HG03558 (cell line): ENCODE measurements at regions not wholly inside any gene's neighbourhood (a gene's known extent, or its start where the extent isn't known, plus 50 kb on each side); places are given as distances from the start of the nearest gene placed in this dataset.

Experiments used
- ATAC-seq: cut with Tn5 transposase; IDR thresholded peaks from one replicate; pipeline ENCODE4 v1.9.1; 2021; ENCODE audit warnings: moderate number of reproducible peaks; ENCODE audit not compliant: unreplicated experiment; ENCODE audit errors: extremely low read depth

GRCh38 chr4:111671756-111672155 lies 473.5 kb upstream of the FAM241A start:
- ATAC-seq = no peak

DNA sequence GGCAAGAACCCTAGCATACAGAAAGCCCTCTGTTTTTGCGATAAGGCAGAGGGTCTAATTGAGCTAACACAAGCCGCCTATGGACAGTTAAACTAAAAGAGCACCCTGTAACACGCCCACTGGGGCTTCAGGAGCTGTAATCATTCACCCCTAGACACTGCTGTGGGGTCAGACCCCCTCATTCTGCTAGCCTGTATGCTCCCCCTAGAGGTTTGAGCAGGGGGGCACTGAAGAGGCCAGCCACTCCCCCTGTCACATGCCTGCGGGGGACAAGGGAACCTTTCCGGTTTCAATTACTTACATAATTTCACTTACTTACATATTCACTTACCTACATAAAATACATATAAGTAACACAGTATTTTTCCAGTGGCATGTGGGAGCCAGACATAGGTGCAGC lies 469.5 kb upstream of the FAM241A start:
- no peak for ATAC-seq

DNA sequence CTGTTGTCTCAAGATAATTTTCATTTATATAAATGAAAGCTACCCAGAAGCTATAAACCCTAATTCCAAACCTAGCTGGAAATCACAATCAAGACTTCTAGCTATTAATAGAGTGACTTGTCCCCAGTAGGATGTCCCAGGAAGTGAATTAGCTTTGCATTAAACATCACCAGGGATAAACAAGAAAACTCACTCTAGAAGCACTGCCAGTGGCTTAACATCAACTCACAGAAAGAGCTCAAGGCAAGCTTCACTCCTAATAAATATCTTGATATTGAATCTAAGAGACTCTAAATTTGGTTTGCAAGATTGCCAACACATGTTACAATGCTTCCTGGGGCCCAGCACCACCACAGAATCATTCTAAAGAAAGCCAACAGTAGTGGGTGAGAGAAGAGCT lies 468.7 kb upstream of the FAM241A start:
- no peak for ATAC-seq

DNA sequence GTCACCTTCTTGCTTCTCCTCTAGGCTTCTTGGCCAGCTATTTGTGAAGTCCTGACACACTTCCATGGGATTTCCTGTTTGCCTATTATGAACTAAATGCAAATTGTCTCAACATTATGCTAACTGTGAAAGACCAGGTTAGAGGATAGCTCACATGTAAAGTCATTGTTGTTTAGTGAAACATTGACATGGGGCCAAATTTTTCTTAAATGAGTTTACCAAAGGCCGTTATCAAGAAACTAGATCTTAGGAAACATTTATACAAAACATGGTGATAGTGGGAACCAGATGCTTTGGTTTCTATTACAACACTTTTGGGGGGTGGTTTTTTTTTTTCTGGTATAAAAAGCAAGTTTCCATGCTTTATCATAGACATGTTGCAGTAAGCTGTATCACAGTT lies 466.8 kb upstream of the FAM241A start:
- ATAC-seq = no peak

- no peak for ATAC-seq
Observed at GRCh38 chr4:111678908-111679307, 466.3 kb upstream of the FAM241A start.

DNA sequence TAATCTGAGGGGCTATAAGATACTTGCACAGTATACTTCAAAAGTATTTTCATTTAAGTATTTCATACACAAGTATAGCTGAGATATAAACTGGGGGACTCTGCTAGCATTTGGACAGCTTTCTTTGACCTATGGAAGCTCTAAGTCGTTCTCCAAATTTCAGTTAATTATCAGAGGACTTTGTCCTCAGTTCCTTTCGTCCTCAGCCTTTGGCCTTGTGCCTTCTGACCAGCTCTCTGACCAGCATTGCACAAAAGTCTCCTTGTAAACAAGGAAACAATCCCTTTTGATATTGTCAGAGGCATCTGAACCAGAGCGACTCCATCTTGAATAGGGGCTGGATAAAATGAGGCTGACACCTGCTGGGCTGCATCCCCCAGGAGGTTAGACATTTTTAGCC lies 464.0 kb upstream of the FAM241A start:
- ATAC-seq = no peak

DNA sequence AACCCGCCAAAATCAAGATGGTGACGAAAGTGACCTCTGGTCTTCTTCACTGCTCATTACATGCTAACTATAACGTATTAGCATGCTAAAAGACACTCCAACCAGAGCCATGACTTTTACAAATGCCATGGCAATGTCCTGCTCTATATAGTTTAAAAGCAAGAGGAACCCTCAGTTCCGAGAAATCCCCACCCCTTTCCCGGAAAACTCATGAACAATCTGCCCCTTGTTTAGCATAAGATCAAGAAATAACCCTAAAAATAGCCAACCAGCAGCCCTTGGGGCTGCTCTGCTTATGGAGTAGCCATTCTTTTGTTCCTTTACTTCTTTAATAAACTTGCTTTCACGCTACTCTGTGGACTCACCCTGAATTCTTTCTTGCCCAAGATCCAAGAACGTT lies 463.5 kb upstream of the FAM241A start:
- ATAC-seq = no peak

GRCh38 chr4:111685205-111685604 lies 460.0 kb upstream of the FAM241A start:
- ATAC-seq = no peak

DNA sequence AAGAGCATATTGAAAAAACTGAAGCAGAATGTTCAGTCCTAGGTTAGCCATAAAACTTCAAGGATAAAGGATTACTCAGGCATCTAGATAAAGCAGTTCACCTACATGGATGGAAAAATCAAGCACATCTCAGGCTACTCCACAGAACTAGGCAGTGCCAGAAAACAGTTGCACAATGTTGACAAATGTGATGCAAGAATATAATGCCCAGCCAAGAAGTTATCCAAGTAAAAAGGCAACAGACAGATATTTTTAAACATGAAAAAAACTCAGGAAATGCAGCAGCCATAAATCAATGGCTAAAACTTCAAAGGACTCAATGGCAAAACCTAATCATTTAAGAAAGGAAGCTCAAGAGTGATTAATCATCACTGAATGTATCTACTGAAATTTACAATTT lies 456.0 kb upstream of the FAM241A start:
- no peak for ATAC-seq

- no peak for ATAC-seq
Observed at GRCh38 chr4:111689731-111690130, 455.5 kb upstream of the FAM241A start.

DNA sequence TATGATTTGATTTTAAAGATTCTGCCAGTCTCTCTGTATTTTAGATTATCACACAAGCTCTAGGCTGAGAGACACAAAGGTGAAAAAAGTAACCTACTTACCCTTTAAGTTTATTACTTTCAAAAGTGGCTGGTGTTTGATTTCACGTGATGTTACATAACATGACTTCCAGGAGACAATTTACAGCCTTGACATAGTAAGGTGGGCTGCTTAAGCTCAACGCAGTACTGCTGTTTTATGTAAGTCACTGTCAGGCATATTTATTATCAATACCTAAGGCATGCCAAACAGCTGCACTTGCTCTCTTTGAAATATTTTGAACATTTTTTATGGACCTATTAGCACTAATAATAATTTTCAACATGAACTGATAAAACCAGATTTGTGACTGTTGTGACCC lies 451.5 kb upstream of the FAM241A start:
- ATAC-seq = no peak

- no peak for ATAC-seq
Observed at GRCh38 chr4:111695677-111696076, 449.6 kb upstream of the FAM241A start.

DNA sequence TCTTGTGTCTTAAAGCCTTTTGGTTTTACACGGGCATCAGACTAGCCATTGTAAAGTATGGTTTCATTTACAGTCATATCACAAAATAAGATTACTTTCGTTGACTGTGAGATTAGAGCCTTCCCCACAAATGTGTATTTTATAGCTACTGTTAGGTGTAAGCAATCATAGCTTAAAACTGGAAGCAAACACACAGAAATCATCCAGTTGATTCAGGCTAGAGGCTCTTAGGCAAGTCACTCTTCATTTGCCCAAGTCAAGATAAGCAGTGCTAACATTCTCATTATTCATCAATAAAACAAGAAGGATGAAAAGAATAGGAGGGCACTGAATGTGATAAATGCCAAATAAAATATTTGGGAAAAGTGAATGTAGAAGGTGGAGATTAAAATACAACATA lies 448.7 kb upstream of the FAM241A start:
- no peak for ATAC-seq

GRCh38 chr4:111697176-111697942 lies 447.9 kb upstream of the FAM241A start:
- ATAC-seq = no peak

DNA sequence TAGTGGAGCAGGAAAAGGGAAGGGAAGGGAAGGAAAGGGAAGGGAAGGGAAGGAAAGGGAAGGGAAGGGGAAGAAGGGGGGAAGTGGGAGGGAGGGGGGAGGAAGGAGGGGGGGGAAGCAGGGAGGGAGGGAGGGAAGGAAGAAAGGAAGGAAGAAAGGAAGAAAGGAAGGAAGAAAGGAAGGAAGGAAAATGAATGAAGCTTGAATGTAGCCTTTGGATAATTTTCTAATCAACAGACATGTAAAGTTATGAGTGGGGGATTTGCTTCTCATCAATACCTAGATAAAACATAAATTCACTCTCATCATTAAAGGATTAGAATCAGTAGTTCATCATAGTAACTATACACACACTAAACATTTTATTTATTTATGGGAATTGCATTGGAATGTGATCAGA lies 446.9 kb upstream of the FAM241A start:
- no peak for ATAC-seq

GRCh38 chr4:111699165-111699564 lies 446.1 kb upstream of the FAM241A start:
- no peak for ATAC-seq

DNA sequence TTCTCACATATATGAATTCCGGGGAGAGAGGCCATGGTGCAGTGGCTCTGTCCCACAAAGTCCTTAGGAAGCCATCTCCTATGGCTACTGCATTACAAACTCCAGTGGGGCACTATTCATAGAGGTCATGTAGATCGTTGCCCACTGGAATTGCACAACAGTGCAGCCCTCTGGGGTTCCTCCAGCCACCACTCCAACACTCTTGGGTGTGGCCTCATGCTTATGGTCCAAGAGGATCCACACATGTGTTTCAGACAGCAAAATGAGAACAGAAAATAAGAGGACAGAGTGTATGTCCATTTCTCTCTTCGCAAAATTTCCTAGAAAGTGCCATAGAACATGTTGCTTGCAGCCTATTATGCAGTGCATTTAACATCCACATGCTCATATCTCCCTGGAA lies 444.2 kb upstream of the FAM241A start:
- ATAC-seq = no peak

DNA sequence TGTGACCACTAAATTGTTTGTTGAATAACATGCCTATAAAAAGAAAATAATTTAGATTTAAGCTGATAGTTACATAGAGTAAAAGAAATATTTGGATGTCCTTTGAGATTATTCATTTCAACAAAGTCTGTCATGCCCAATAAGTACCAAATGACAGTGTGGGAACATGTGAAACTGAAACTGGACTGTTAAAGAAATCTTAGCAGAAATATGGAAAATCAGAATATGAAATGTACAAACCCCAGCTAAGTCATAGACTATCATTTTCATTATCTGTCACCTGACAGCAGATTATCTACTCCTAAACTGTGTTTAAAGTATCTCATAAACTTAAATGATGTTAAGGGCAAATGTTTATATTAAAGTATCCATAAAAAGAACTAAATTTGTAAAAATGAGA lies 437.8 kb upstream of the FAM241A start:
- no peak for ATAC-seq

GRCh38 chr4:111712093-111712677 lies 433.1 kb upstream of the FAM241A start:
- no peak for ATAC-seq

- ATAC-seq = no peak
Observed at GRCh38 chr4:111713276-111713675, 432.0 kb upstream of the FAM241A start.

DNA sequence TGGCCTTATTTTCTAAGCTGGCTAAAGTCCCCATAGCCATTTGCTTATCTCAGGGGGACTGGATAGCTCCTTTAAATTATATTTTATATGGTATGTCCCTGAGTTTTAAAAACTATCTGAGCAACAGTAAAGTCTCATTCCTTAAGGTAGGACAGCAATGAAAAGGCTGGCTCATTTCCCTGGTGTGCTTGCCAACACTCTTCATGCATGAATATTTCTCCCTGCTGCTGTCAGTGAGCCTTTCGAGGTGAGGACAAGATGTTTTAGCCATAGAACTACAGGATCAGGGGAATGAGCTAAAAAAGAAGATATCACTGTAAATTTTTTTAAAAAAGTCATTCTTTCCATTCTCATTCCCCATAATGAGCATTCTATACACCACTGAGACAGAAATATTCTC lies 427.3 kb upstream of the FAM241A start:
- no peak for ATAC-seq
